ENCODE measurements at regions not wholly inside any gene's neighbourhood (a gene's known extent, or its start where the extent isn't known, plus 50 kb on each side); places are given as distances from the start of the nearest gene placed in this dataset.

DNA sequence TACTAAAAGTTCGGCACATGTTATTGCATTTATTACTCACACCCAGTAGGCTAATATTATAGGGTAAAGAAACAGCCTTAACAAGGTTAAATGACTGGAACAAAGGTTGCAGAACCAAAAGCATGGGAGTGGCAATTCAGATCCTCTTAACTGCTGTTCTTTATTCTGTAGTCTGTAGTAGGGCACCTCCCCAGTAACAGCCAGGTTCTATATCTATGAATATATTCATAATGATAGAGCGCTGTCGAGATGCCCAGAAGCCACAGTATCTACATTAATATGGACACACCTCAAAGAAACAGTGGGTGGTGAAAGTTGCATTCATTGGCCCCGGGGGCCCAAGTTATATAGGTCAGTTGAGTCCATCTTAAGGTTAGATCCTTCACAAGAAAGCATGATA lies 340.9 kb upstream of the THRB start:
- Histone ChIP-seq H3K27me3 (ENCODE audit: control insufficient read depth, insufficient read depth, low read length) (peaks cover 3% of the 10 kb centered on the region), H3K36me3 (ENCODE audit: control insufficient read depth, insufficient read depth, low read length) (no peaks in the 10 kb centered on the region), H3K4me3 (ENCODE audit: low read depth, low read length) (no peak overlapping the region)
- ChIA-PET POLR2A (no interaction called here), CTCF (no interaction called here)
- TF ChIP-seq, protein P1, sequence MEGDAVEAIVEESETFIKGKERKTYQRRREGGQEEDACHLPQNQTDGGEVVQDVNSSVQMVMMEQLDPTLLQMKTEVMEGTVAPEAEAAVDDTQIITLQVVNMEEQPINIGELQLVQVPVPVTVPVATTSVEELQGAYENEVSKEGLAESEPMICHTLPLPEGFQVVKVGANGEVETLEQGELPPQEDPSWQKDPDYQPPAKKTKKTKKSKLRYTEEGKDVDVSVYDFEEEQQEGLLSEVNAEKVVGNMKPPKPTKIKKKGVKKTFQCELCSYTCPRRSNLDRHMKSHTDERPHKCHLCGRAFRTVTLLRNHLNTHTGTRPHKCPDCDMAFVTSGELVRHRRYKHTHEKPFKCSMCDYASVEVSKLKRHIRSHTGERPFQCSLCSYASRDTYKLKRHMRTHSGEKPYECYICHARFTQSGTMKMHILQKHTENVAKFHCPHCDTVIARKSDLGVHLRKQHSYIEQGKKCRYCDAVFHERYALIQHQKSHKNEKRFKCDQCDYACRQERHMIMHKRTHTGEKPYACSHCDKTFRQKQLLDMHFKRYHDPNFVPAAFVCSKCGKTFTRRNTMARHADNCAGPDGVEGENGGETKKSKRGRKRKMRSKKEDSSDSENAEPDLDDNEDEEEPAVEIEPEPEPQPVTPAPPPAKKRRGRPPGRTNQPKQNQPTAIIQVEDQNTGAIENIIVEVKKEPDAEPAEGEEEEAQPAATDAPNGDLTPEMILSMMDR (IDR thresholded peaks at IDR 0.05; ENCODE audit: insufficient read depth, low read depth, low read length) = no peak
- no peak for DNase-seq (ENCODE audit: low read depth)

DNA sequence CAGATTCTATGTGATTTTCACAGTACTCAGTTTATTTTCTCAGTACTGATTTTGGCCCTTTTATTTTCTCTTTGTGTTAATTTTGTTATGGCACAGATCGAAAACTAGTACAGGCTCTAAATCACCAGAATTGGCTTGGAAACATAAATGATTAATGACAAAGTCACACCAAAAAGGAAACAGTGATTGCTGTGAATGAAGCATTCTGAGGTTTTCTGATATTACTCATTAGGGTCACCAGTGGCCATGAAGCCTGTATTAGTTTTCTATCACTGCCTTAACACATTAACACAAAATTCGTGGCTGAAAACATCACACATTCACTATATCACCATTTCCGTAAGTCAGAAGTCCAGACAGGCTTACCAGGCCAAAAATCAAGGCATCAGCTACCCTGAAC lies 343.0 kb upstream of the THRB start:
- no peaks in the 10 kb centered on the region for H3K36me3 ChIP-seq (ENCODE audit: control insufficient read depth, insufficient read depth, low read length)
- H3K4me3 ChIP-seq (ENCODE audit: low read depth, low read length) = no peak overlapping the region
- no peaks in the 10 kb centered on the region for H3K27me3 ChIP-seq (ENCODE audit: control insufficient read depth, insufficient read depth, low read length)
- TF ChIP-seq, protein P1 (IDR thresholded peaks at IDR 0.05; ENCODE audit: insufficient read depth, low read depth, low read length) = no peak
- ChIA-PET CTCF (no interaction called here), POLR2A (no interaction called here)
- DNase-seq (ENCODE audit: low read depth) = no peak

DNA sequence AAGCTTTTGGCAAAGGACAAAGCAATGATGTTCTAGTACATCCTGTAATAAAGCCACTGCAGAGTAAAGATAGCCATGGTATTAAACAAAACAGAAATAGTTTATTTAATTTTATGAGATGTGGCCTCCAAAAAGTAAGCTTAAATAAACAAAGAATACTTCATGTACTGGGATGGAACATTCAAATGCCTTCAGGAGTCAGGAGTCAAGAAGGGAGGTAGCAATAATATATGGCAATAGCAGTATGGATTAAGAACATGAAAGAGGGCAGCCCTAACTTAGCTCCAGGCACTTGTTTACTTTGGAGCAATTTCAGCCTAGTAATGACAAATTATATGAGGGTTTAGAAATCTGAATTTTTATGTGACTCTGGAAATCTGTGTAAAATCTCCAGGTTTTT lies 343.9 kb upstream of the THRB start:
- CTCF ChIA-PET = no interaction called here
- no peak for DNase-seq (ENCODE audit: low read depth)
- Histone ChIP-seq H3K27me3 (ENCODE audit: control insufficient read depth, insufficient read depth, low read length) (no peaks in the 10 kb centered on the region), H3K36me3 (ENCODE audit: control insufficient read depth, insufficient read depth, low read length) (no peaks in the 10 kb centered on the region), H3K4me3 (ENCODE audit: low read depth, low read length) (no peak overlapping the region)
- POLR2A ChIA-PET = no interaction called here
- TF ChIP-seq, protein P1 (IDR thresholded peaks at IDR 0.05; ENCODE audit: insufficient read depth, low read depth, low read length) = no peak

DNA sequence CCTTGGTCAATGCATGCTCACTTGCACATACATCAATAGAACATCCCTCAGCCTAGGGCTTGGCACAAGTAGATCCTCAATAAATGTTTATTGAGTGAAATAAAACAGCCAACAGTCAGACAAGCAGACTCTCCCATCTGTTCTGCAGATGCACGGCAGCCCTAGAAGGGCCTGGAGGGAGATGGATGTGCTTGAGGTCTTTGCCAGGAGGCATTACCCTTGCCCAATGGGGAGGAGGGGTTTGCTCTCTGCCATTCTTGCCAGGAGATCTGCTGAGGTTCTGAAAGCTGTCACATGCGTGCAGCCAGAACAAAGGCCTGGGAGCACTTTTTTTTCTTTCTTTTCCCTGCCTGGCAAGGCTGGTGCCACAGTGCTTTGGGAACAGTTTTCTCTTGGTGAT lies 349.3 kb upstream of the THRB start:
- CTCF ChIA-PET = no interaction called here
- TF ChIP-seq, protein P1 (IDR thresholded peaks at IDR 0.05; ENCODE audit: insufficient read depth, low read depth, low read length) = no peak
- DNase-seq (ENCODE audit: low read depth) = no peak
- Histone ChIP-seq H3K4me3 (ENCODE audit: low read depth, low read length) (no peak overlapping the region), H3K27me3 (ENCODE audit: control insufficient read depth, insufficient read depth, low read length) (no peaks in the 10 kb centered on the region), H3K36me3 (ENCODE audit: control insufficient read depth, insufficient read depth, low read length) (no peaks in the 10 kb centered on the region)
- POLR2A ChIA-PET = no interaction called here

DNA sequence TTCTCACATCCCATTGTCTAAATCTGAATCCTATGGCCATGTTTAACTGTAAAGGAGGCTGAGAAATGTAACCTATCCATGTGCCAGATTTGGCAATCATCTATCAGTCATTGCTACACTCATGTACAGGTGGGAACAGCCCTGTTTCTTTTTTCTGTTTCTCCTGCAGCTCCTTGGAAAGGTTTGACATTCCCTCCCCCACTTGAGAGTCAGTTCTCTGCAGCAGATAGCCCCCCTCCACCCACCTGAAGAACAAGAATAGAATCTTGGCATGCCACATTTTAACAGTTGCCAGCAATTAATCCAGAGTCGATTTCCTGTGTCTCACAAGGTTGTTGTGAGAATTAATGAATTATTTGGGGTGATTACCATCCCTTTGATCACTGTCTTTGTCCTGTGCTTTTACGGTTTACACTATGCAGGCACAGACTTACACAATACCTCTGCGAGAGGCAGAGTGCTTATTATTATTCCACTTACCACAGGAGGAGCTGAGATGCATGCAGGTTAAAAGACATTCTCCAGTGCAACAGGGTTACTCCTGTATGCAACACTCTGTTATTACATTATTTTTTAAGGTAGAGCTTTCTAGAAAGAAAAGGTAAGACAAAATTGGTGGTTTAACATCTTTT lies 351.0 kb upstream of the THRB start:
- CTCF ChIA-PET = no interaction called here
- TF ChIP-seq, protein P1 (IDR thresholded peaks at IDR 0.05; ENCODE audit: insufficient read depth, low read depth, low read length) = no peak
- DNase-seq (ENCODE audit: low read depth) = no peak
- Histone ChIP-seq H3K36me3 (ENCODE audit: control insufficient read depth, insufficient read depth, low read length) (no peaks in the 10 kb centered on the region), H3K27me3 (ENCODE audit: control insufficient read depth, insufficient read depth, low read length) (no peaks in the 10 kb centered on the region), H3K4me3 (ENCODE audit: low read depth, low read length) (no peak overlapping the region)
- POLR2A ChIA-PET = no interaction called here
